ENCODE measurements at regions not wholly inside any gene's neighbourhood (a gene's known extent, or its start where the extent isn't known, plus 50 kb on each side); places are given as distances from the start of the nearest gene placed in this dataset.

DNA sequence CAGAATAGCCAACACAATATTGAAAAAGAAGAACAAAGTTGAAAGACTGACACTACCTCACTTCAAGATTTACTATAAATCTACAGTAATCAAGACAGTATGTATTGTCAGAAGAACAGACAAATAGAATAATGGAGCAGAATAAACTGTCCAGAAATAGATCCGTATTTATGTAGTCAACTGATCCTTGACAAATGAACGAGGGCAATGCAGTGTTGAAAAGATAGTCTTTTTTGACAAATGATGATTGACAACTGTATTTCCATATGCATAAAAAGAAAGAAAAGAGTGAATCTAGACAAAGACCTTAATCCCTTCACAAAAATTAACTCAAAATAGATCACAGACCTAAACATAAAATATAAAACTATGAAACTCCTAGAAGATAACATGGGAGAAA, 767.1 kb downstream of the KCNA4 start:
- H2BK120ac ChIP-seq (ENCODE audit: insufficient read depth, low read length, poor library complexity), result no peak overlapping the region
- no peak overlapping the region for H4K91ac ChIP-seq (ENCODE audit: low read depth, low read length)
- no peak overlapping the region for H3K4me2 ChIP-seq (ENCODE audit: low read length)
- H2BK12ac ChIP-seq (ENCODE audit: low read length), result no peak overlapping the region
- H3K18ac ChIP-seq (ENCODE audit: low read length), result no peak overlapping the region
- no peak overlapping the region for H4K12ac ChIP-seq (ENCODE audit: low read depth, low read length)
- H3K4me1 ChIP-seq (ENCODE audit: control insufficient read depth in 1 of 2, insufficient read depth in 2 of 2, low read length in 2 of 2), result no peaks in the 10 kb centered on the region
- H3K23ac ChIP-seq (ENCODE audit: low read length), result no peak overlapping the region
- H3K79me1 ChIP-seq (ENCODE audit: low read length), result no peaks in the 10 kb centered on the region
- DNase-seq, result no peak
- no peak overlapping the region for H3K4ac ChIP-seq (ENCODE audit: low read depth, low read length)
- no peak overlapping the region for H3K27ac ChIP-seq (ENCODE audit: low read depth, low read length)
- no peak overlapping the region for H4K8ac ChIP-seq (ENCODE audit: low read depth, low read length)
- no peak overlapping the region for H2AFZ ChIP-seq (ENCODE audit: insufficient read depth, low read length, poor library complexity)
- H2AK5ac ChIP-seq (ENCODE audit: low read length), result no peak overlapping the region
- no peaks in the 10 kb centered on the region for H3K36me3 ChIP-seq (ENCODE audit: control insufficient read depth in 1 of 2, insufficient read depth in 2 of 2, low read length in 2 of 2)
- H2BK5ac ChIP-seq (ENCODE audit: low read depth, low read length, poor library complexity), result no peak overlapping the region
- no CpG with 5 or more reads among the region's 2 CpGs for WGBS (ENCODE audit: extremely low coverage, insufficient coverage, insufficient read length)
- no peaks in the 10 kb centered on the region for H3K79me2 ChIP-seq (ENCODE audit: control insufficient read depth, insufficient read depth, low read length, poor library complexity)
- no peak overlapping the region for H3K4me3 ChIP-seq (ENCODE audit: low read depth, low read length)
- no peaks in the 10 kb centered on the region for H3K9me3 ChIP-seq (ENCODE audit: insufficient read depth, low read depth, low read length)
- H3K9ac ChIP-seq (ENCODE audit: low read length), result no peak overlapping the region
- no peaks in the 10 kb centered on the region for H3K27me3 ChIP-seq (ENCODE audit: insufficient read depth, low read length)
- H3K14ac ChIP-seq (ENCODE audit: low read length), result no peak overlapping the region

DNA sequence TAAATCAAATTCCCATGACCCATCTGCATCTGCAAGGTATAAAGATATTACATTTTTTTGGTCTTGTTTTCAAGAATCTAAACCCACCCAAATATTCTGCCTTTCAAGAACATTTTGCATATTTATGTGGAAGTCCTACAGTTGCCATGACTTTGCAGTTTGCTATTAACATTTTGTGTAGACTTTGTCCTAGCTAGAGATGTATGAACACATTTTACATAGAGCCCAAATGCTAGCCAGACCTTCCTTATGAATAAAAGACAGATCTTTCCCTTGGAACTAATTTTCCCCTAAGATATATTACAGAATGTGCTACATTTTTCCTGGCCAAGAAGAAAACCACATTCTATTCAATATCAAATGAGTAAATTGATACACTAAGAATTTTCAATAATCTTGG, 772.5 kb downstream of the KCNA4 start:
- no peak overlapping the region for H2BK12ac ChIP-seq (ENCODE audit: low read length)
- no peak overlapping the region for H2BK120ac ChIP-seq (ENCODE audit: insufficient read depth, low read length, poor library complexity)
- H2AFZ ChIP-seq (ENCODE audit: insufficient read depth, low read length, poor library complexity), result no peak overlapping the region
- H4K8ac ChIP-seq (ENCODE audit: low read depth, low read length), result no peak overlapping the region
- no peak overlapping the region for H3K18ac ChIP-seq (ENCODE audit: low read length)
- H4K91ac ChIP-seq (ENCODE audit: low read depth, low read length), result no peak overlapping the region
- no peaks in the 10 kb centered on the region for H3K79me2 ChIP-seq (ENCODE audit: control insufficient read depth, insufficient read depth, low read length, poor library complexity)
- H3K4me3 ChIP-seq (ENCODE audit: low read depth, low read length), result no peak overlapping the region
- H3K4me2 ChIP-seq (ENCODE audit: low read length), result no peak overlapping the region
- H3K27ac ChIP-seq (ENCODE audit: low read depth, low read length), result no peak overlapping the region
- H3K4ac ChIP-seq (ENCODE audit: low read depth, low read length), result no peak overlapping the region
- no peaks in the 10 kb centered on the region for H3K4me1 ChIP-seq (ENCODE audit: control insufficient read depth in 1 of 2, insufficient read depth in 2 of 2, low read length in 2 of 2)
- H3K36me3 ChIP-seq (ENCODE audit: control insufficient read depth in 1 of 2, insufficient read depth in 2 of 2, low read length in 2 of 2), result no peaks in the 10 kb centered on the region
- no peak overlapping the region for H2BK5ac ChIP-seq (ENCODE audit: low read depth, low read length, poor library complexity)
- no peak overlapping the region for H3K9ac ChIP-seq (ENCODE audit: low read length)
- no peak for DNase-seq
- H3K14ac ChIP-seq (ENCODE audit: low read length), result no peak overlapping the region
- H3K23ac ChIP-seq (ENCODE audit: low read length), result no peak overlapping the region
- H2AK5ac ChIP-seq (ENCODE audit: low read length), result no peak overlapping the region
- no peaks in the 10 kb centered on the region for H3K27me3 ChIP-seq (ENCODE audit: insufficient read depth, low read length)
- H3K79me1 ChIP-seq (ENCODE audit: low read length), result no peaks in the 10 kb centered on the region
- no peak overlapping the region for H4K12ac ChIP-seq (ENCODE audit: low read depth, low read length)
- no peaks in the 10 kb centered on the region for H3K9me3 ChIP-seq (ENCODE audit: insufficient read depth, low read depth, low read length)

DNA sequence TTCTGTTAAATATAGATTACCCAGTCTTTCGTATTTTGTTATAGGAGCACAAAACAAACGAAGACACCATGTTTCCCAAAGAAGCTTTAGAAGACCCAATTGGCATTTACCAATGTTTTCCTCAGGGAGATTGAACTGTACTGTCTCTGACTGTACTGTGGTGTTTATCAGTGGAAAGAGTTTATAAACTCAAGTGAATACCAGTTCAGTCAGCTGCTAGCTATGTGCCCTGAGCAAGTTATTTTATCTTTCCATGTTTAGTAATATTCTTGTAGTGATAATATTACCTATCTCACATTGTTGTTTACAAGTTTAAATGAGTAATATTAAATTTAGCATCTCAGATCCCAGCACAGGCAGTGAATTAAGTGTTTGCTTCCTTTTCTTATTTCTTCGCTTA, 773.2 kb downstream of the KCNA4 start:
- Histone ChIP-seq H3K36me3 (ENCODE audit: control insufficient read depth in 1 of 2, insufficient read depth in 2 of 2, low read length in 2 of 2) (no peaks in the 10 kb centered on the region), H3K23ac (ENCODE audit: low read length) (no peak overlapping the region), H3K4ac (ENCODE audit: low read depth, low read length) (no peak overlapping the region), H4K91ac (ENCODE audit: low read depth, low read length) (no peak overlapping the region), H3K79me1 (ENCODE audit: low read length) (no peaks in the 10 kb centered on the region), H3K4me1 (ENCODE audit: control insufficient read depth in 1 of 2, insufficient read depth in 2 of 2, low read length in 2 of 2) (no peaks in the 10 kb centered on the region), H4K8ac (ENCODE audit: low read depth, low read length) (no peak overlapping the region), H3K27ac (ENCODE audit: low read depth, low read length) (no peak overlapping the region), H4K12ac (ENCODE audit: low read depth, low read length) (no peak overlapping the region), H2AK5ac (ENCODE audit: low read length) (no peak overlapping the region), H3K9me3 (ENCODE audit: insufficient read depth, low read depth, low read length) (no peaks in the 10 kb centered on the region), H3K4me3 (ENCODE audit: low read depth, low read length) (no peak overlapping the region), H2AFZ (ENCODE audit: insufficient read depth, low read length, poor library complexity) (no peak overlapping the region), H3K9ac (ENCODE audit: low read length) (no peak overlapping the region), H3K14ac (ENCODE audit: low read length) (no peak overlapping the region), H2BK120ac (ENCODE audit: insufficient read depth, low read length, poor library complexity) (no peak overlapping the region), H3K79me2 (ENCODE audit: control insufficient read depth, insufficient read depth, low read length, poor library complexity) (no peaks in the 10 kb centered on the region), H3K4me2 (ENCODE audit: low read length) (no peak overlapping the region), H3K18ac (ENCODE audit: low read length) (no peak overlapping the region), H3K27me3 (ENCODE audit: insufficient read depth, low read length) (no peaks in the 10 kb centered on the region), H2BK12ac (ENCODE audit: low read length) (no peak overlapping the region), H2BK5ac (ENCODE audit: low read depth, low read length, poor library complexity) (no peak overlapping the region)
- WGBS (ENCODE audit: extremely low coverage, insufficient coverage, insufficient read length), result no CpG with 5 or more reads among the region's 3 CpGs
- DNase-seq, result peak; percentile 17 to 64

DNA sequence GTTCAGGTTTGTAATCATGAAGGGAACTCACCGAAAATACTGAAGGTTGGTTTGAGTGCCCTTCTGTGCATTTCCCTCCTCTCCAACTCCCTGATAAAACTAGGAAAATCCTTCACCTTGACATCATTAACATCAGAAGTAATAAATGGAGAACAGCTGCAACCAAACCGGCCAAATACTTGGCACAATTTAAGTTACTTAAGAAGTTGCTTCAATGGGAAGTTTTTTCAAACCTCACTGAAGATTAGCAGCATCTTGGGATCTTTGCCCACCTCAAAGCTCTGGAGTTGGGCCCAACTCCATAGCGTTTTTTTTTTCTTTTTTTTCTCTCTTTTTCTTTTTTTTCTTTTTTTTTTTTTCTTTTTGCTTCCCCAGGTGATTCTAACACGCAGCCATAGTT, 784.8 kb downstream of the KCNA4 start:
- H3K79me1 ChIP-seq (ENCODE audit: low read length), result no peaks in the 10 kb centered on the region
- H3K27ac ChIP-seq (ENCODE audit: low read depth, low read length), result no peak overlapping the region
- no peaks in the 10 kb centered on the region for H3K9me3 ChIP-seq (ENCODE audit: insufficient read depth, low read depth, low read length)
- H3K9ac ChIP-seq (ENCODE audit: low read length), result no peak overlapping the region
- no peak overlapping the region for H3K4me3 ChIP-seq (ENCODE audit: low read depth, low read length)
- H3K14ac ChIP-seq (ENCODE audit: low read length), result no peak overlapping the region
- H3K4ac ChIP-seq (ENCODE audit: low read depth, low read length), result no peak overlapping the region
- no CpG with 5 or more reads among the region's 4 CpGs for WGBS (ENCODE audit: extremely low coverage, insufficient coverage, insufficient read length)
- no peak overlapping the region for H4K12ac ChIP-seq (ENCODE audit: low read depth, low read length)
- no peak overlapping the region for H3K23ac ChIP-seq (ENCODE audit: low read length)
- no peak overlapping the region for H2BK120ac ChIP-seq (ENCODE audit: insufficient read depth, low read length, poor library complexity)
- DNase-seq, result no peak
- H4K8ac ChIP-seq (ENCODE audit: low read depth, low read length), result no peak overlapping the region
- H2BK12ac ChIP-seq (ENCODE audit: low read length), result no peak overlapping the region
- no peaks in the 10 kb centered on the region for H3K27me3 ChIP-seq (ENCODE audit: insufficient read depth, low read length)
- no peak overlapping the region for H3K4me2 ChIP-seq (ENCODE audit: low read length)
- H2AK5ac ChIP-seq (ENCODE audit: low read length), result no peak overlapping the region
- H2BK5ac ChIP-seq (ENCODE audit: low read depth, low read length, poor library complexity), result no peak overlapping the region
- no peaks in the 10 kb centered on the region for H3K4me1 ChIP-seq (ENCODE audit: control insufficient read depth in 1 of 2, insufficient read depth in 2 of 2, low read length in 2 of 2)
- no peaks in the 10 kb centered on the region for H3K79me2 ChIP-seq (ENCODE audit: control insufficient read depth, insufficient read depth, low read length, poor library complexity)
- no peaks in the 10 kb centered on the region for H3K36me3 ChIP-seq (ENCODE audit: control insufficient read depth in 1 of 2, insufficient read depth in 2 of 2, low read length in 2 of 2)
- no peak overlapping the region for H4K91ac ChIP-seq (ENCODE audit: low read depth, low read length)
- no peak overlapping the region for H3K18ac ChIP-seq (ENCODE audit: low read length)
- no peak overlapping the region for H2AFZ ChIP-seq (ENCODE audit: insufficient read depth, low read length, poor library complexity)

DNA sequence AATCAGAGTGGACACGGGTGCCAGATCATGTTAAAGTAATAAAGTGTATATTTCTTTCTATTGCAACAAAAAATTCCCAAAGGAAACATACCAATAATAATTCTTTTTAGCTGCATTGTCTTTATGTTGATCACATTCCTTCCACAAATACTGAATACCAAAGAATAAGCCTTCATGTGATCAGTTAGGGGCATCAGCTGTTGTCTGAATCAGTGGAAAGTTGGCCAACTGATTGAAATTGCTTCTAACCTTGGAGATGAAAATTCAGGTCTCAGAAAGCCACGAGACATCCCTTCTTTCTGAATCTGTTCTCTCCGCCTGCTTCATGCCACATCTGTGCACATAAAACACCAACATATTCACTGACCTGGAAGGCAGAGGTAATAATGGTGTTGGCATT, 785.2 kb downstream of the KCNA4 start:
- no peak overlapping the region for H2BK120ac ChIP-seq (ENCODE audit: insufficient read depth, low read length, poor library complexity)
- no peaks in the 10 kb centered on the region for H3K9me3 ChIP-seq (ENCODE audit: insufficient read depth, low read depth, low read length)
- H3K4me1 ChIP-seq (ENCODE audit: control insufficient read depth in 1 of 2, insufficient read depth in 2 of 2, low read length in 2 of 2), result no peaks in the 10 kb centered on the region
- no peaks in the 10 kb centered on the region for H3K27me3 ChIP-seq (ENCODE audit: insufficient read depth, low read length)
- H3K27ac ChIP-seq (ENCODE audit: low read depth, low read length), result no peak overlapping the region
- H3K9ac ChIP-seq (ENCODE audit: low read length), result no peak overlapping the region
- H3K14ac ChIP-seq (ENCODE audit: low read length), result no peak overlapping the region
- no peak for DNase-seq
- no peak overlapping the region for H3K23ac ChIP-seq (ENCODE audit: low read length)
- no peak overlapping the region for H4K8ac ChIP-seq (ENCODE audit: low read depth, low read length)
- H3K4me3 ChIP-seq (ENCODE audit: low read depth, low read length), result no peak overlapping the region
- H4K12ac ChIP-seq (ENCODE audit: low read depth, low read length), result no peak overlapping the region
- no peaks in the 10 kb centered on the region for H3K36me3 ChIP-seq (ENCODE audit: control insufficient read depth in 1 of 2, insufficient read depth in 2 of 2, low read length in 2 of 2)
- H2BK5ac ChIP-seq (ENCODE audit: low read depth, low read length, poor library complexity), result no peak overlapping the region
- no peaks in the 10 kb centered on the region for H3K79me2 ChIP-seq (ENCODE audit: control insufficient read depth, insufficient read depth, low read length, poor library complexity)
- H2AK5ac ChIP-seq (ENCODE audit: low read length), result no peak overlapping the region
- no peaks in the 10 kb centered on the region for H3K79me1 ChIP-seq (ENCODE audit: low read length)
- WGBS (ENCODE audit: extremely low coverage, insufficient coverage, insufficient read length), result no CpG with 5 or more reads among the region's 3 CpGs
- no peak overlapping the region for H3K18ac ChIP-seq (ENCODE audit: low read length)
- H4K91ac ChIP-seq (ENCODE audit: low read depth, low read length), result no peak overlapping the region
- H3K4me2 ChIP-seq (ENCODE audit: low read length), result no peak overlapping the region
- no peak overlapping the region for H2AFZ ChIP-seq (ENCODE audit: insufficient read depth, low read length, poor library complexity)
- H3K4ac ChIP-seq (ENCODE audit: low read depth, low read length), result no peak overlapping the region
- no peak overlapping the region for H2BK12ac ChIP-seq (ENCODE audit: low read length)

Data from trophoblast cell (in vitro differentiated cells and primary cell).